OCI-LY3 (cell line): ENCODE measurements at regions not wholly inside any gene's neighbourhood (a gene's known extent, or its start where the extent isn't known, plus 50 kb on each side); places are given as distances from the start of the nearest gene placed in this dataset.

Source experiments
- CTCF ChIP-seq: fragments of 200-600, 300-600 bp; sonication (generic); IDR thresholded peaks from 2 replicates; pipeline ENCODE4 v1.5.1; 2014; ENCODE audit warnings: antibody characterized with exemption, low read length, low read depth
- EZH2phosphoT487 ChIP-seq: fragments of 200-600 bp; shearing (Covaris generic); IDR thresholded peaks from 2 replicates; pipeline ENCODE4 v1.6.1; 2018; ENCODE audit warnings: antibody characterized with exemption, mixed run types, low read depth

- TF ChIP-seq CTCF (no peak), EZH2phosphoT487 (no peak)
These were observed 91.5 kb upstream of the ZNF827 start for GRCh38 chr4:146029939-146030710.
